GM12878 (cell line): ENCODE measurements at regions not wholly inside any gene's neighbourhood (a gene's known extent, or its start where the extent isn't known, plus 50 kb on each side); places are given as distances from the start of the nearest gene placed in this dataset.

Source experiments
- CEBPB ChIP-seq, 2 experiments: fragments of 150-350 bp in 1 of 2; IDR thresholded peaks; 2 replicates each; pipeline ENCODE4 v1.6.1; 2012 to 2014; ENCODE audit warnings: low read depth in 2 of 2, low read length in 2 of 2, borderline replicate concordance in 1 of 2, inconsistent platforms in 1 of 2
- CTCF ChIP-seq, 3 experiments: IDR thresholded peaks in 2 of 3; conservative IDR thresholded peaks in 1 of 3; 2 replicates each; pipeline ENCODE4 v1.5.1; 2011; ENCODE audit warnings: low read depth in 3 of 3, low read length in 3 of 3, mild to moderate bottlenecking in 3 of 3, control low read depth in 2 of 3, moderate library complexity in 2 of 3, inconsistent platforms in 1 of 3, mixed read lengths in 1 of 3; ENCODE audit not compliant: control insufficient read depth in 2 of 3, insufficient read depth in 1 of 3; ENCODE audit errors: extremely low read depth in 1 of 3
- EP300 ChIP-seq, 2 experiments: fragments of 150-350 bp in 1 of 2; IDR thresholded peaks; 2 replicates each; pipeline ENCODE4 v1.6.1; 2011 to 2012; ENCODE audit warnings: low read depth in 2 of 2, low read length in 2 of 2, borderline replicate concordance in 1 of 2, improper control_type of control experiment in 1 of 2, inconsistent platforms in 1 of 2; ENCODE audit not compliant: control insufficient read depth in 1 of 2
- EZH2 ChIP-seq: IDR thresholded peaks from 2 replicates; pipeline ENCODE4 v1.6.1; 2012; ENCODE audit warnings: low read depth, mild to moderate bottlenecking, control low read depth, inconsistent platforms, low read length, borderline replicate concordance; ENCODE audit not compliant: control insufficient read depth
- NFYA ChIP-seq: IDR thresholded peaks from 2 replicates; pipeline ENCODE4 v1.6.1; 2011; ENCODE audit warnings: low read depth, mild to moderate bottlenecking, low read length, improper control_type of control experiment, borderline replicate concordance
- POLR2A ChIP-seq: IDR thresholded peaks from 2 replicates; pipeline ENCODE4 v1.6.1; 2011; ENCODE audit warnings: low read depth, mild to moderate bottlenecking, low read length
- POLR2AphosphoS5 ChIP-seq: IDR thresholded peaks from 2 replicates; pipeline ENCODE4 v1.6.1; 2011; ENCODE audit warnings: mild to moderate bottlenecking, low read length, inconsistent platforms
- RAD21 ChIP-seq: IDR thresholded peaks from 2 replicates; pipeline ENCODE4 v1.6.1; 2011; ENCODE audit warnings: mild to moderate bottlenecking, low read depth, low read length, moderate library complexity; ENCODE audit not compliant: insufficient read depth
- RBBP5 ChIP-seq: fragments of 200-600 bp; sonication (generic); conservative IDR thresholded peaks from 2 replicates; pipeline ENCODE4 v1.6.1; 2016
- SMC3 ChIP-seq: IDR thresholded peaks from 2 replicates; pipeline ENCODE4 v1.6.1; 2011; ENCODE audit warnings: low read length, improper control_type of control experiment, borderline replicate concordance
- ZNF274 ChIP-seq: IDR thresholded peaks from one replicate; pipeline ENCODE4 v1.8.0; 2011; ENCODE audit not compliant: insufficient read length, insufficient read depth
- TF ChIP-seq, protein P1 (sequence below): IDR thresholded peaks from 2 replicates; pipeline ENCODE4 v1.6.1; 2011; ENCODE audit warnings: mild to moderate bottlenecking, low read depth, low read length, moderate library complexity; ENCODE audit not compliant: insufficient replicate concordance
- TF ChIP-seq, protein P2 (sequence below): fragments of 450-650 bp; formaldehyde crosslinking; IDR thresholded peaks from 2 replicates; pipeline ENCODE4 v1.5.0; 2022; ENCODE audit warnings: mild to moderate bottlenecking, missing genetic modification characterization

GRCh38 chr2:6089474-6089873 is 397.3 kb downstream of the SOX11 start:
- TF ChIP-seq EP300 (IDR thresholded peaks at IDR 0.05; ENCODE audit: borderline replicate concordance in 1 of 2, control insufficient read depth in 1 of 2, low read depth in 2 of 2, low read length in 2 of 2), result no peak
- TF ChIP-seq RAD21, result no peak
- TF ChIP-seq, protein P1, sequence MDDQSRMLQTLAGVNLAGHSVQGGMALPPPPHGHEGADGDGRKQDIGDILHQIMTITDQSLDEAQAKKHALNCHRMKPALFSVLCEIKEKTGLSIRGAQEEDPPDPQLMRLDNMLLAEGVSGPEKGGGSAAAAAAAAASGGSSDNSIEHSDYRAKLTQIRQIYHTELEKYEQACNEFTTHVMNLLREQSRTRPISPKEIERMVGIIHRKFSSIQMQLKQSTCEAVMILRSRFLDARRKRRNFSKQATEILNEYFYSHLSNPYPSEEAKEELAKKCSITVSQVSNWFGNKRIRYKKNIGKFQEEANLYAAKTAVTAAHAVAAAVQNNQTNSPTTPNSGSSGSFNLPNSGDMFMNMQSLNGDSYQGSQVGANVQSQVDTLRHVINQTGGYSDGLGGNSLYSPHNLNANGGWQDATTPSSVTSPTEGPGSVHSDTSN, result no peak
- no peak for TF ChIP-seq SMC3
- no peak for TF ChIP-seq RBBP5
- TF ChIP-seq, protein P2, sequence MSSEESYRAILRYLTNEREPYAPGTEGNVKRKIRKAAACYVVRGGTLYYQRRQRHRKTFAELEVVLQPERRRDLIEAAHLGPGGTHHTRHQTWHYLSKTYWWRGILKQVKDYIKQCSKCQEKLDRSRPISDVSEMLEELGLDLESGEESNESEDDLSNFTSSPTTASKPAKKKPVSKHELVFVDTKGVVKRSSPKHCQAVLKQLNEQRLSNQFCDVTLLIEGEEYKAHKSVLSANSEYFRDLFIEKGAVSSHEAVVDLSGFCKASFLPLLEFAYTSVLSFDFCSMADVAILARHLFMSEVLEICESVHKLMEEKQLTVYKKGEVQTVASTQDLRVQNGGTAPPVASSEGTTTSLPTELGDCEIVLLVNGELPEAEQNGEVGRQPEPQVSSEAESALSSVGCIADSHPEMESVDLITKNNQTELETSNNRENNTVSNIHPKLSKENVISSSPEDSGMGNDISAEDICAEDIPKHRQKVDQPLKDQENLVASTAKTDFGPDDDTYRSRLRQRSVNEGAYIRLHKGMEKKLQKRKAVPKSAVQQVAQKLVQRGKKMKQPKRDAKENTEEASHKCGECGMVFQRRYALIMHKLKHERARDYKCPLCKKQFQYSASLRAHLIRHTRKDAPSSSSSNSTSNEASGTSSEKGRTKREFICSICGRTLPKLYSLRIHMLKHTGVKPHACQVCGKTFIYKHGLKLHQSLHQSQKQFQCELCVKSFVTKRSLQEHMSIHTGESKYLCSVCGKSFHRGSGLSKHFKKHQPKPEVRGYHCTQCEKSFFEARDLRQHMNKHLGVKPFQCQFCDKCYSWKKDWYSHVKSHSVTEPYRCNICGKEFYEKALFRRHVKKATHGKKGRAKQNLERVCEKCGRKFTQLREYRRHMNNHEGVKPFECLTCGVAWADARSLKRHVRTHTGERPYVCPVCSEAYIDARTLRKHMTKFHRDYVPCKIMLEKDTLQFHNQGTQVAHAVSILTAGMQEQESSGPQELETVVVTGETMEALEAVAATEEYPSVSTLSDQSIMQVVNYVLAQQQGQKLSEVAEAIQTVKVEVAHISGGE (CRISPR knock-in tag), result no peak
- TF ChIP-seq POLR2A, result no peak
- TF ChIP-seq NFYA, result no peak
- TF ChIP-seq CTCF (IDR thresholded peaks at IDR 0.05 in 2 of 3, conservative IDR thresholded peaks at IDR 0.05 in 1 of 3; ENCODE audit: control insufficient read depth in 2 of 3, extremely low read depth in 1 of 3, insufficient read depth in 1 of 3, low read depth in 3 of 3, low read length in 3 of 3), result no peak
- no peak for TF ChIP-seq ZNF274
- no peak for TF ChIP-seq CEBPB (IDR thresholded peaks at IDR 0.05; ENCODE audit: borderline replicate concordance in 1 of 2, low read depth in 2 of 2, low read length in 2 of 2)
- no peak for TF ChIP-seq POLR2AphosphoS5
- TF ChIP-seq EZH2, result no peak
